T-helper 17 cell (primary cell): ENCODE measurements at regions not wholly inside any gene's neighbourhood (a gene's known extent, or its start where the extent isn't known, plus 50 kb on each side); places are given as distances from the start of the nearest gene placed in this dataset.

ENCODE experiments used
- ATAC-seq: fragments of 150-1000 bp; cut with Tn5 transposase; 2 replicates; pipeline ENCODE4 v1.10.0; 2021; ENCODE audit warnings: mild to moderate bottlenecking, moderate library complexity
- DNase-seq, 3 donors: peaks; one replicate each; pipeline versions ENCODE4 v3.0.0 to v3.0.0-alpha.2; 2020 to 2021
- H3K9me3 ChIP-seq: one replicate; pipeline ENCODE4 v1.7.0; 2013; ENCODE audit warnings: low read length, mild to moderate bottlenecking; ENCODE audit not compliant: control insufficient read depth, poor library complexity, severe bottlenecking
- H3K27ac Mint-ChIP-seq: one replicate; pipeline ENCODE4 v1.8.0; 2022; ENCODE audit warnings: mild to moderate bottlenecking, moderate library complexity, mixed read lengths
- H3K27me3 Mint-ChIP-seq: one replicate; pipeline ENCODE4 v1.8.0; 2022; ENCODE audit warnings: mixed read lengths
- H3K36me3 Mint-ChIP-seq: one replicate; pipeline ENCODE4 v1.8.0; 2022; ENCODE audit warnings: low read depth, mixed read lengths
- H3K4me1 Mint-ChIP-seq: one replicate; pipeline ENCODE4 v1.8.0; 2022; ENCODE audit warnings: mild to moderate bottlenecking, mixed read lengths
- H3K4me3 Mint-ChIP-seq: one replicate; pipeline ENCODE4 v1.8.0; 2022; ENCODE audit warnings: mild to moderate bottlenecking, moderate library complexity, mixed read lengths

GRCh38 chr7:115775981-115776380 lies 254.6 kb downstream of the TFEC start:
- no peaks in the 10 kb centered on the region for H3K9me3 ChIP-seq
- DNase-seq (no peak), ATAC-seq (no peak)
- Mint-ChIP-seq H3K36me3 (no peaks in the 10 kb centered on the region), H3K4me1 (no peaks in the 10 kb centered on the region), H3K27me3 (no peaks in the 10 kb centered on the region), H3K27ac (no peak overlapping the region), H3K4me3 (no peak overlapping the region)

GRCh38 chr7:115763347-115763746 lies 267.2 kb downstream of the TFEC start:
- Mint-ChIP-seq H3K36me3 (peaks cover 2% of the 10 kb centered on the region), H3K27ac (no peak overlapping the region), H3K4me1 (peaks cover 2% of the 10 kb centered on the region), H3K4me3 (no peak overlapping the region), H3K27me3 (peaks cover 12% of the 10 kb centered on the region)
- no peak for ATAC-seq
- DNase-seq: no peak
- H3K9me3 ChIP-seq: no peaks in the 10 kb centered on the region

- DNase-seq: no peak
- H3K4me1 Mint-ChIP-seq: no peaks in the 10 kb centered on the region
- H3K27ac Mint-ChIP-seq: no peak overlapping the region
- H3K9me3 ChIP-seq: no peaks in the 10 kb centered on the region
- no peaks in the 10 kb centered on the region for H3K27me3 Mint-ChIP-seq
- H3K36me3 Mint-ChIP-seq: no peaks in the 10 kb centered on the region
- no peak overlapping the region for H3K4me3 Mint-ChIP-seq
- no peak for ATAC-seq
These were observed 272.5 kb downstream of the TFEC start for GRCh38 chr7:115758025-115758424.

GRCh38 chr7:115754226-115754625 lies 276.3 kb downstream of the TFEC start:
- no peaks in the 10 kb centered on the region for H3K4me1 Mint-ChIP-seq
- no peaks in the 10 kb centered on the region for H3K36me3 Mint-ChIP-seq
- no peaks in the 10 kb centered on the region for H3K27me3 Mint-ChIP-seq
- DNase-seq (no peak), ATAC-seq (no peak)
- H3K4me3 Mint-ChIP-seq: no peak overlapping the region
- no peaks in the 10 kb centered on the region for H3K9me3 ChIP-seq
- no peak overlapping the region for H3K27ac Mint-ChIP-seq

- no peaks in the 10 kb centered on the region for H3K27me3 Mint-ChIP-seq
- H3K36me3 Mint-ChIP-seq: no peaks in the 10 kb centered on the region
- DNase-seq: no peak
- H3K4me1 Mint-ChIP-seq: peaks cover 3% of the 10 kb centered on the region
- H3K4me3 Mint-ChIP-seq: no peak overlapping the region
- H3K27ac Mint-ChIP-seq: no peak overlapping the region
- ATAC-seq: no peak
- H3K9me3 ChIP-seq: no peaks in the 10 kb centered on the region
These were observed 280.6 kb downstream of the TFEC start for GRCh38 chr7:115749924-115750323.

- no peak for DNase-seq
- Mint-ChIP-seq H3K27ac (no peak overlapping the region), H3K4me1 (peaks cover 3% of the 10 kb centered on the region), H3K36me3 (no peaks in the 10 kb centered on the region), H3K27me3 (no peaks in the 10 kb centered on the region), H3K4me3 (no peak overlapping the region)
- no peak for ATAC-seq
- no peaks in the 10 kb centered on the region for H3K9me3 ChIP-seq
These were observed 282.3 kb downstream of the TFEC start for GRCh38 chr7:115748123-115748738.

GRCh38 chr7:115747174-115747573 lies 283.4 kb downstream of the TFEC start:
- DNase-seq (no peak), ATAC-seq (no peak)
- H3K4me1 Mint-ChIP-seq: peaks cover 3% of the 10 kb centered on the region
- H3K27me3 Mint-ChIP-seq: no peaks in the 10 kb centered on the region
- no peak overlapping the region for H3K27ac Mint-ChIP-seq
- no peaks in the 10 kb centered on the region for H3K36me3 Mint-ChIP-seq
- no peaks in the 10 kb centered on the region for H3K9me3 ChIP-seq
- no peak overlapping the region for H3K4me3 Mint-ChIP-seq

GRCh38 chr7:115740043-115740442 lies 290.5 kb downstream of the TFEC start:
- no peaks in the 10 kb centered on the region for H3K27me3 Mint-ChIP-seq
- DNase-seq: no peak

GRCh38 chr7:115734641-115735040 lies 295.9 kb downstream of the TFEC start:
- peaks cover 2% of the 10 kb centered on the region for H3K4me1 Mint-ChIP-seq
- H3K27ac Mint-ChIP-seq: no peak overlapping the region
- no peak overlapping the region for H3K4me3 Mint-ChIP-seq
- DNase-seq (no peak), ATAC-seq (no peak)
- H3K36me3 Mint-ChIP-seq: no peaks in the 10 kb centered on the region
- peaks cover 9% of the 10 kb centered on the region for H3K27me3 Mint-ChIP-seq
- no peaks in the 10 kb centered on the region for H3K9me3 ChIP-seq

More at GRCh38 chr7:115740043-115740442, 290.5 kb downstream of the TFEC start:
- Mint-ChIP-seq H3K27ac (no peak overlapping the region), H3K4me3 (no peak overlapping the region), H3K4me1 (no peaks in the 10 kb centered on the region), H3K36me3 (no peaks in the 10 kb centered on the region)
- H3K9me3 ChIP-seq: no peaks in the 10 kb centered on the region
- no peak for ATAC-seq

GRCh38 chr7:115731796-115732471 lies 298.6 kb downstream of the TFEC start:
- no peaks in the 10 kb centered on the region for H3K36me3 Mint-ChIP-seq
- no peak overlapping the region for H3K27ac Mint-ChIP-seq
- no peak overlapping the region for H3K4me3 Mint-ChIP-seq
- no peaks in the 10 kb centered on the region for H3K9me3 ChIP-seq
- DNase-seq: no peak
- H3K27me3 Mint-ChIP-seq: peaks cover 9% of the 10 kb centered on the region
- peaks cover 2% of the 10 kb centered on the region for H3K4me1 Mint-ChIP-seq
- no peak for ATAC-seq

- ATAC-seq (no peak), DNase-seq (no peak)
- Mint-ChIP-seq H3K27me3 (peaks cover 9% of the 10 kb centered on the region), H3K4me1 (peaks cover 2% of the 10 kb centered on the region), H3K36me3 (no peaks in the 10 kb centered on the region), H3K4me3 (no peak overlapping the region), H3K27ac (no peak overlapping the region)
- H3K9me3 ChIP-seq: no peaks in the 10 kb centered on the region
These were observed 302.0 kb downstream of the TFEC start for GRCh38 chr7:115728518-115728917.

- Mint-ChIP-seq H3K4me3 (no peak overlapping the region), H3K36me3 (no peaks in the 10 kb centered on the region), H3K4me1 (peaks cover 8% of the 10 kb centered on the region), H3K27me3 (no peaks in the 10 kb centered on the region), H3K27ac (no peak overlapping the region)
- H3K9me3 ChIP-seq: no peaks in the 10 kb centered on the region
- DNase-seq (no peak), ATAC-seq (no peak)
These were observed 306.0 kb downstream of the TFEC start for GRCh38 chr7:115724400-115725056.

GRCh38 chr7:115722302-115722977 lies 308.1 kb downstream of the TFEC start:
- H3K27me3 Mint-ChIP-seq: no peaks in the 10 kb centered on the region
- ATAC-seq: no peak
- H3K36me3 Mint-ChIP-seq: no peaks in the 10 kb centered on the region
- H3K27ac Mint-ChIP-seq: peak overlapping the region; percentile 24
- no peak for DNase-seq
- no peaks in the 10 kb centered on the region for H3K9me3 ChIP-seq
- peak overlapping the region; percentile 13 for H3K4me3 Mint-ChIP-seq
- H3K4me1 Mint-ChIP-seq: peaks cover 8% of the 10 kb centered on the region
